ENCODE measurements at regions not wholly inside any gene's neighbourhood (a gene's known extent, or its start where the extent isn't known, plus 50 kb on each side); places are given as distances from the start of the nearest gene placed in this dataset.
A peak's percentile ranks its signal among the peaks of the same experiment; 100 is the strongest.

DNA sequence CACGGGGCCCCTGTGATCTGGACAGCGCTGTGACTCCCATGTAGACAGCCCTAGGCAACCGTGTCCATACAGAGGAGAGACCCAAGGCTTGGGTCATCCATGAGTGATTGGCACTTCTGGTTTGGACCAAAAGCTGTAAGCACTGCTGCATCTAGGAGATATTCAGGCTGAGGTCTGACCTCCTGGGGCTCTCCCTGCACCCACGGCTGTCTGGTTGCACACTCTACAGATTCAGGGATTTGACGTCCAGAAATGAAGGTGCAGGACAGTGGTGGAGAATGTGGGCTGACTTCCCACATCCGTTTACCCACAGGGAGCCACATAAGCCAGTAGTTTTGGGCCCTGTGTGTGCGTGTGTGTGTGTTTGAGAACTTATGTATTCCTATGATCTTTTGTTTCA is 76.2 kb upstream of the ARHGEF7 start:
- DNase-seq, result no peak

DNA sequence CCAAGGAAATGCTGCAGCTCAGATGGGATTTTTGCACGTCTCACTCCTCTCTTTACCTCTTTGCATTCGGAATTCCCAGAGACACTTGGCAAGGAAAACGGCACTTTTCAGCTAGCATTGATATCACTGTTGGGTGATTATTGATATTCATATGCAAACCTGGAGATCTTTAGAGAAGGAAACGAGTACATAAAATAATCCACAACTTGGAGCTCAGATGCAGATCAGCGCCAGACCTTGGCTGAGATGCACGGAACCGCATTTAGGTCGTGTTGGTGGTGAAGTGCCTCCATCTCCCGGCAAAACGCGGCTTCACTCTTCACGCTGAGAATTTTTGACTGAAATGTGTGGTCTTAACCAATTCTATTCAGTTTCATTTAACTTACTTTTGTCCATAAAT is 77.2 kb upstream of the ARHGEF7 start:
- no peak for DNase-seq

DNA sequence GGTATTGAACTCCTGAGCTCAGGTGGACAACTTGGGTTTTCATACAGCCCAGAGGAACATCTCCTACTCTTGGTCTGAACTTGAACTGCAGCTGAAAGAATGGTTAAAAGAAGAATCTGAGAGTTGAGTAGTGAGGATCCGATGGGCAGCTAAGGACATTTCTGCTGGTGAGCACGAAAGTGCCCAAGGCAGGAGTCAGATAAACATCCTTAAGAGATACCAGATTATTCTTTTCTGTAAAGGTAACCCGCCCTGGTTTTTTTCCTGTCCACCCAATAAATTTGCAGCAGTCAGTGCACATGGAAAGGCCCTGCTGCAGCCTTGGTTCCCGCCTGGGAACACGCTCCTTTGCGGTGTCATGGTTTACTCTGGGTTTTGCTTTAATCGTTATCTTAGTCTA is 78.4 kb upstream of the ARHGEF7 start:
- no peak for DNase-seq

DNA sequence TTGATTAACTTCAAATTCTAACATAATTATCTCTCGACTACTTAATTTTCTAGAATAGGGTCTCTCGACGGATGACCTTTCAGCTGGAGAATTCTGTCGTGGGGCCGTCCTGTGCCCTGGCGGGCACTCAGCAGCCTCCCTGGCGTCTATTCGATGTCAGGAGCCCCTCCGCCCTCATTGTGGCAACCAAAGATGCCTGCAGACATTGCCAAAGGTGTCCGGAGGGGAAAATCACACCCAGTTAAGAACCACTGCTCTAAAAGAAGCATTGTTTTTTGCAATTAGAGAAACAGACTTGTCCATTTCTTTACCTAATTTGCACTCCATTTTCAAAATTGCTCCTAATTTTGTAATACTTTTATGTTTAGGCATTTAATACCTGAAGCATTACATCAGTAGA is 79.2 kb upstream of the ARHGEF7 start:
- DNase-seq, result no peak

DNA sequence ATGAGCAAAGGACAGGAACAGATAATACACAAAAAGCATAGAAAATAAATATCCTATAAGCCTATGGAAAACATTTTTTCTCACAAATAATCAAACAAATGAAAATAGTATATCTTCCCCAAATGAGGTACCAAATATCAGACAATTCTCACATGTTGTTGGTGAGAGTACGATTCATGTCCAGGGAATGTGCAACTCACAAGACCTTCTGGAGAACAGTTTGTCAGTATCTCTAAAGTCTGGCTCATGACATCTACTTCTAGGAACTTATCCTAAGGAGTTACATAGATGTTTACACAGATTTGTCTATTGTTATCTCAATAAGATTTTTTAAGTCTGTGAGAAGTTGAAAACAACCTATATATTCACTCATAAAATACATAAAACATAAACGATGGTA is 80.3 kb upstream of the ARHGEF7 start:
- no peak for DNase-seq

DNA sequence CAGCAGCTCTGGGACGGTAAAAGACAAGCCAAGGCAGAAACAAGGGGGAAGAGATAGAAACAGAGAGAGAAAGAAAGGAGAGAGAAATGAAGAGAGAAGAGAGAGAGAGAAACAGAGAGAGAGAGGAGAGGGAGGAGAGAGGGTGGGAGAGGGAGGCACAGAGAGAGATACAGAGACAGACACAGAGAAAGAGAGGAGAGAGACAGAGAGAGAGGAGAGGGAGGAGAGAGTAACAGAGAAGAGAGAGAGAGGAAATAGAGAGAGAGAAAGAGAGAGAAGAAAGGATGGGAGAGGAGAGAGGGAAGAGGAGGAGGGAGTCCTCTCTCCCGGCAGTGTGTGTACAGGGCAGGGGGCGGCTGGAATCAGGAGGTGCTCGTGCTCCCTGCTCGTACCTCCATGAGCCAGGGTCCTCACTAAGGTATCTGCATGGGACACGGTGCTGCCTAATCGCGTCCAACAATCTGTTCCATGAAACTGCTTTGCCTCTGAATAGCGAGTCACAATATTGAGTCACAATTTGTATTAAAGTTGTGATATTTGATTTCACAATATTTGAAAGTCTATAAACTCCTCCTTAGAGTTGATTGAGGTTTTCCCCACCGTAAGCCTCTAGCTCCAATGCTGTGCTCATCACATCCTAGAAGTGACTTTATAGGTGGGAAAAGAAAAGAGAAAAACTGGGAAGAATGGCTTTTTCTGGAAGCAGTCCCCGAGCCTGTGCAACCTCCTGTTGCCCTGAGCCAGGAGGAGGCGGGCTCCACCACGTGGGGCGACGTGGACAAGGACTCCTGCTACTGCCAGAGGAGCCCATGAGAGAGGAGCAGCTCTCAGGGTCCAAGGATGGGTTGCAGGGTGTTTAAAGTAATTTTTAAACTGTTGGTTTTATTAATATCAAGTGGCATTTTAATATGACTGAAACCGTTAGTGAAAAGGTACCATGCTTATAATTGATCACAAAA is 81.7 kb upstream of the ARHGEF7 start:
- no peak for DNase-seq

DNA sequence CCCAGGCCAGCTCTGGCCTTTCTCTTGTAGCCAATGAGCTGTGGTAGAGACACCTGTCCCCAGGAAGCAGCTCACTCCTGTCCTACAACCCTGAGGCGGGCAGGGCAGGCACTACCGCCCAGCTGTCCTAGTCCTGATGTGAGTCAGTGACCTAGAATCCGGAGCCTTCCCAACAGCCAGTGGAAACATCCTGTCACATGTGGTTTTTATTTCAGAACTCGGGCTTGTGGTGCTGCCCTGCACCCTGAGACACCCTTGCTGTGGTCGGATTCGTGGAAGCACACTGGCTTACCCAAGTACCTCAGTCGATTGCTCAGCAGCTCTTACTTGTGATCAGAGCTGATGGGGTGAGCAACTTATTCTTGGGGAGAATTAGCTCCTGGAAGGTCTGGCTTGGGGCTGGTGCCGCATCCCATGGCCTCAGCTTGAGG is 83.6 kb upstream of the ARHGEF7 start:
- no peak for DNase-seq

DNA sequence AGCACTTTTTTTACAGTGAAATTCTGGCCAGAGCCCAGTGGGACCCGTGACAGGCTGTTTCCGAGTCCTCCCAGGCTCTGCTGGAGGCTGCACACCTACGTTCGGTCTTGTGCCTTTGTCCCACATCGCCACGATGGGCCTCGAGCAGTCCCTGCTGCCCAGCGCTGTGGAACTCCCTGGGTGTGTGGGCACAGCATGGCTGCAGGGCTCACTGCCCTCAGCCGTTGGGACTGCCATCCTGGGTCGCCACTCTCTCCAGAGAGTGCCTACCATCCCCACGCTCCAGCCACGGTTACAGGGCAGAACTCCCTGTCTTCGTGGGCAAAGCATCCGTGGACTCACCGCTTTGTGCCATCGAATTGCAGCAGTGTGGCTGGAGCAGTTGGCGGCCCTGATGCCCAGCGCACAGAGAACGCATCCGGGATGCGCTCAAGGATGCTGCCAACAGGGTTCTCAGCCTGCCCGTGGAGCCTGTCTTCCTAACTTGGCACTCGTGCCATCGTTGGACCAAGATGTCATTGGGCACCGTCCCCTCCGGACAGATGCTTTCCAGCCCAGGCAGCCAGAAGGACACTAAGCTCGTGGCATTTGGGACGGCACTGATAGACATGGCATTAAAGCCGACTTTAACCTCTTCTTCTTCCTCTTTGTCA is 85.0 kb upstream of the ARHGEF7 start:
- no peak for DNase-seq

DNA sequence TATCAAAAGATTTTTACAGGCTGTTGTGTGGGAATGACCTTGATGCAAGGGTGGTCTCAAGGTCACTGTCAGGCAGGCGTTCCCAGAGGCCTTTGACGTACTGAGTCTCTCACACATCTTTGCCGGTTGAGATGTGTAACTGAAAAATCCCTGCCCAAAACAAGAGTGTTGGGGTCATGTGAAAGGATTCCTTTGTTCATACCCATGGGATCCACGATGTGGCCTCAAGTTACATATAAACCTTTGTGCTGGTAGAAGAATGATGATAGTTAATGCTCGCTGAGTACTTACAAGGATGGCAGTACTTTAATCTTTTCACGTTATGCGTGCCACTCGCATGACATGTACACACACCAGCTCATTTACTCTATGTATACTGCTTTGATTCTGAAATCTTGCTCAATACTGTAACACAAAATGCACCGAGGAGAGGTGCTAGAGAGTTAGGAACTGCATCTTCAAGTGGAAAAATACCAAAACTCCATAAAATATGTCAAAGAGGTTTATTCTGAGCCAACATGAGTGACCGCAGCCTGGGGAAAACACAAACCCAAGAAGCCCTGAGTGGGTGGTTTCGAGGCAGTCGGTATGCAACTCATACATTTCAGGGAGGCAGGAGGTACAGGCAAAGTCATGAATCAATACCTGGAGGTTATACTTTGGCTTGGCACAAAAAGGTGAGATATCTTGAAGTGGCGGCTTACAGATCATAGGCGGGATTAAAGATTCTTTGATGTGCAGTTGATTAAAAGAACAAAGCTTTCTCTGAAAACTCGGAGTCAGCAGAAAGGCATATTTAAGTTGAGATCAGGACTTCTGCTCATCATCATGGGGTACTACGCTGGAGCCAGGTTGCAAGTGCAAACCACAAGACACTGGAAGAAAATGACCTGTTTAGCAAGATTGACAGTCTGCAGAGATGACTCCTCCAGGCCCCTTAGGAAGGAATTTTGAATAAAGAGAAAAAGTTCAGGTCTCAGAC is 87.4 kb upstream of the ARHGEF7 start:
- no peak for DNase-seq

DNA sequence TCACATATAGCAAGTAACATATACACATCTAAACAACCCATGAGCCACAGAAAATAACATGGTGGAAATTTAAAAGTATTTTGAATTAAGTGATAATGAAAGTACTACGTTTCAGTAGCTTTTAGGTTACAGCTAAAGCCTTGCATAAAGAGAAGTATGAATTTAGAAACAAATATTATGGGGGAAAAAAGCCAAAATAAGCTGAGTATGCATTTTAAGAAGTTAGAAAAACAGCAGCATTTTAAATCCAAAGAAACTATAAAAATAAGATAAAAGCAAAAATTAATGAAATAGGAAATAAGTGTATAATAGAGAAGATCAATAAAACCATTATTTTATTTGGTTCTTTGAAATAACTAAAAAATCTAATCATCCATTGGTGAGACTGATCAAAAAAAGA is 89.8 kb upstream of the ARHGEF7 start:
- DNase-seq, result no peak

DNA sequence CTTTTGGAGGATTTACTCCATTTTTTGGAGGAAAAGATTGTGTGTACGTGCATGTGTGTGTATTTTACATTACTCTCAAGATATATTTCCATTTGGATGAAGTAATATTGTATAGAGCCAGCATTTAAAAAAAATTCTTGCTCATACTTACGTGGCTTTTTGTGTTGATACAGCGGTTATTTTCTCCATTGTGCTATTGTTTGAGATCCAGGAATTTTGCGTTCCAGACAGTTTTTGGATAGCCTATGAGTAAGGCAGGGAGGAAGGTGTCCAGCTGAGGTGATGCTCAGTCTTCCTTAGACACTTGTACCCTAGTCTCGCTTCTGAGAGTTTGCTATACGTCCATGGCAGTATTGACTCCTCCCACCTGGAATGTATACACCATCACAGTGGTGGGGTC is 92.2 kb upstream of the ARHGEF7 start:
- DNase-seq, result no peak

DNA sequence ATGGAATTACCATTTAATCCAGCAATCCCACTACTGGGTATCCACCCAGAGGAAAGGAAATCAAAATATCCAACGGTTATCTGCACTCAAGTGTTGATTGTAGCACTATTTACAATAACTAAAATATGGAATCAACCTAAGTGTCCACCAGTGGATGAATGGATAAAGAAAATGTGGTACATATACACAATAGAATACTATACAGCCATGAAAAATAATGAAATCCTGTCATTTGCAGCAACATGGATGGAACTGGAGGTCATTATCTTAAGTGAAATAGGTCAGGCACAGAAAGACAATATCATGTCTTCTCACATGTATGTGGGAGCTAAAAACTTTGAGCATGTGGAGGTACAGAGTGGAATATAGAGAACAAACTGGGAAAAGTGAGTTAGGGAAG is 92.9 kb upstream of the ARHGEF7 start:
- DNase-seq, result no peak

DNA sequence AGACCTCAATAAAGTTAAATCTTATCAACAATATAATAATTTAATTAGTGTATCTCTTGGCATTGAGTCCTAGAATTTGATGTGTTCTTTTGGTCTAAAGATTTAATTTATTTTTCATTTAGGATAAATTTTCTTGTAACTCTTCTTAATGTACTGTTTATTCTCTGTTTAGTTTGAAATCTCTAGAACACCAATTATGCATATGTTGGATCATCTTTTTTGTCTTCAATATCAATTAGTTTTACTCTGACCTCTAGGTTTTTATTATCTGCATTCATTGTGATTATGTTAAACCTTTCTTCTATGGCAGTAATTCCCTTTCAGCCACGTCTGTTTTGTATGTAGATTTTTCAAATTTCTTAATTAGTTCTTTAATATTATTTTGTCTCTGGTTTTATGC is 93.8 kb upstream of the ARHGEF7 start:
- DNase-seq, result no peak

DNA sequence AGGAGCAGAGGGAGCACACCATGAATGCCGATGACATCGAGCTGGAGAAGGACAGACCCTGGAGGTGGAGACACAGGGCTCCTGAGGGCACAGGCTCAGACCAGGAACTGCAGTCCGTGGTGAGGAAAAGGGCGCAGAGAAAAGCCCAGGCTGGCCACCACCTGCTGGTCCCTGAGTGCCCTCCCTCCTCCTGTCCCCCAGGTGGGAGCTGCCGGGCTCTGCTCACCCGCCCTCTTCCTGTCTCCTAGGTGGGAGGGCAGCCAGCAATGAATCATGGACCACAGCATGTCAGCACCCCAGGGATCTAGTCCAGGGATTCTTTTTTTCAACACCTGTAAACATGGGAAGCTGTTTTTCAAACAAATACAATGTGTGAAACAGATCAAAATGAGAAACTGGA is 94.6 kb upstream of the ARHGEF7 start:
- no peak for DNase-seq

DNA sequence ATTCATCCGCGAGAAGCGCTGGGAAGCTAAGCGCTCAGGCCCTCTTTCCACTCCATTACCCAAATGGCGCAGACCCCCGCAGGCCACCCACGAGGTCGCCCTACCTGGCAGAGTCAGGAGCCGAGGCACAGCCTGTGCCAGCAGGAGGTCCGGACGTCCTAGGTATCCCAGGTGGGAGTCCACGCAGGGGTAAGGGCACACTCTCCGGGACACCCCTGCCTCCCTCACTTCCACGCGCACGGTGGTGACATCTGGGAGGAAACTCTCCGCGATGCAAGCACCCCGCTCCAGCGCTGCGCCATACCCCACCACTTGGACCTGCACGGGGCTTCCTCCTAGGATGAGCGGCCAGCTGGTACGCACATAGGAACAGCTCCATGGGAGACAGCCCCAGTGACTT is 95.1 kb upstream of the ARHGEF7 start:
- DNase-seq, result no peak

DNA sequence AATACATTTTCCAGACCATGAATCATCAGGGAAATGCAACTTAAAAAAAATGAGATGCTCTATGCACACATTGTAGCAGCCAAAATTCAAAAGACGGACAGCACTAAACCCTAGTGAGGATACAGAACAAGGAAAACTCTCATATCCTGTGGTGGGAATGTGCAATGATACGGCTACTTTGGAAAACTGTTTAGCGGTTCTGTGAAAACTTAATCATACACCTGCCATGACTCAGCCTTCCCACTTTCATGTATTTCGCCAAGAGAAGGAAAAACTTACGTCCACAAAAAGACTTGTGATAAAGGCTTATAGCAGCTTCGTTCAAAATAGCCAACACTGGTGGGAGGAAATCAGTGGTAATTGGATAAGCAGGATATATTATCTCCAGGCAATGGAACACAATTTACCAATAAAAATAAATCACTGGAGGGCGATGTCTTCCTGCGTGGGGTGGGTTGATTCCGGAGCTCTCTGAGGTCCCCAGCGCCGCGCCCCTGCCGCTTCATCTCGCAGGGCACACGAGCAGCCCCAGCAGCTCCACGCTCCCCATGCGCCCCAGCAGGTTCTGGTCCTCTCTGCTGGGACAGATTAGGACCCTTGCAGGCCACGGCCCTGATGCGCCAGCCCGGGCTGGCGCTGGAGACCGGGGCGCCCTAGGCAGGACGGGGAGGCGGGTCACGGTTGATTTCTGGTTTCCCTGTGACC is 97.2 kb upstream of the ARHGEF7 start:
- no peak for DNase-seq

DNA sequence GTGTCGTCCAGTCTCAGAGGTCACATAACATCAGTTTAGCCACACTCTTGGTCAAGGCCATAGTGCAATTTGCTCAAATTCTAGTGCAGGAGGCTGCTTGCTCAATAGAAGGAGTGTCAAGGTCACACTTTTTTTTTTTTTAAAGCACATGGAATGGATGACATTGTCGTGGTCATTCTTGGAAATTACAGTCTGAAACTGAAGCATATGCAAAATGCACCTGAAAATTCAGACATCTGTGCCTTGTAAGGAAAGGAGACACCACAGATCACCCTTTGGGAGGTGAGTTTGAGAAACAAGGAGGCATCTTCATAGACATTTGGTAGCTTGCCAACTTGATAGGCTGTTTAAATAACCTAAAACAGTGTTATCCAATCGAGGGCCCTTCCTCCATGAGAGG is 98.3 kb upstream of the ANKRD10 start:
- DNase-seq, result no peak

DNA sequence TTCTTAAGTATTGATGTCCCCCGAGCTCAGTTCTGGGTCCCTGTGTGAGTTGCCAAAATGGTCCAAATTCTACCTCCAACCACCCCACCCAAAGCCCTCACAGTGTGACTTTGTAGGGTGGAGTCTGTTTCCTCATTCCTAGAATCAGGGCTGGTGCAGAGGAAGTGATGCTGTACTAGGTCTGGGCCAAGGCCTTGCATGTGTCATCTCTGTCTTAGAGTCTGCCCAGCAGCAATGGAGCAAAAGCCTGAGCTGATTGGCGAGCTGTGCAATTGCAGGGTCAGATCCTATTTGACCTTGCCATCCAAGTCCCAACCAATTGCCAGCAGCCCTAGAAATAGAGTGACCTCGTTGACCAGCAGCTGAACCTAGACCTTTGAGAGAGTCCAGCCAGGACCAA is 97.0 kb upstream of the ANKRD10 start:
- no peak for DNase-seq

DNA sequence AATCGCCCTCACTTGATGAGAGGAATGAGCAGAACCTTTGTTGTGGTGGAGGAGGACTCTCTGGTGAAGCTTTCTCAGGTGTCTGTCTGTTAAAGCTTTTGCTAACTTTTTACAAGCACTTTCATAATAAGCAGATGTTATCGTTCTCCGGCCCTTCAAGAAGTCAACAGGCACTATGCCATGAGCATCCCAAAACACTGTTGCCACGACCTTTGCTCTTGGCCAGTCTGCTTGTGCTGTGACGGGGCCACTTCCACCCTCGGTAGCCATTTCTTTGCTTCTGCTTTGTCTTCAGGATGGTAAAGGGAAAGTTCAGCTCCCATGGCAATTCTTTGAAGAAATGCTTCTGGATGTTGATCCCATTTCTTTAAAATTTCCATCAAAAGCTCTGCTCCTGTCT is 93.5 kb upstream of the ANKRD10 start:
- no peak for DNase-seq

DNA sequence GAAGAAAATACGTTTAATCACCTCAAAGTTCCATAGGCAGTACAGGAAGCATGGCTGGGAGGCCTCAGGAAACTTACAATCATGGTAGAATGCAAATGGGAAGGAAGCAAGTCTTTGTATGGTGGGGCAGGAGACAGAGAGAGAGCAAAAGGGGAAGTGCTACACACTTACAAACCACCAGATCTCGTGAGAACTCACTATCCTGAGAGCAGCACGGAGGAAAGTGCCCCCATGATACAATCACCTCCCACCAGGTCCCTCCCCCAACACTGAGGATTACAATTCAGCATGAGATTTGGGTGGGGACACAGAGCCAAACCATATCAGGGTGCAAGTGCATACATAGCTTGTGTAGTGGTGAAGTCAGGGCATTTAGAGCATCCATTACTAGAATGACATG is 92.3 kb upstream of the ANKRD10 start:
- DNase-seq, result no peak

DNA sequence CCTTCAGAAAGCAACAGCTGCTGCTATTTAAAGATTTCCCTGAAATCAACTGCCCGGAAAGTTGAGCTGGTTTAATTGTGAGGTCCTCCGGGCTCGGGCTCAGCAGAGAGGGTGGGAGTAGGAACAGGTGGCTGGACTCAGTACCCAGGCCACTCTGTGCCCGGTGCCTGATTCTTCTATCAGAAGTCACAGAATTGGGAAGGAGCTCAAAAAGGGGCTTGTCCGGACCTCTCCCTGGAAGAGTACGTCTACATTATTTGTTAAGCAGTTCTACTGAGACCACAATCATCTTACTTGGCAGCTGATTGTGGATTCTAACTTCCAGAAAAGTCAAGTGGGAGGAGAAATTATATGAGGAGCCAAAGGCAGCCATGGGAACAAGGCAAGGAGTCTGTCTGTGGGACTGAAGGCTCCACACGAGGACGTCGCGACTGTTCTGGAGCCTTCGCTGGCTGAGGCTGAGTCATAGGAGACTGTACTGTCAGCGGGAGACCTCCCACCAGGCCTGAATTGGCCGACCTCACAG is 91.7 kb upstream of the ANKRD10 start:
- peak; percentile 91 for DNase-seq

Measured in muscle of arm (tissue), 1 donor.